GM23338 (cell line): ENCODE measurements at regions not wholly inside any gene's neighbourhood (a gene's known extent, or its start where the extent isn't known, plus 50 kb on each side); places are given as distances from the start of the nearest gene placed in this dataset.

Experiments
- ATAC-seq: fragments of 200-7000 bp; cut with Tn5 transposase; 3 replicates; pipeline ENCODE4 v1.9.1; 2020
- DNase-seq: peaks from one replicate; pipeline ENCODE4 v3.0.0-alpha.2; 2015; ENCODE audit warnings: low spot score
- H2AFZ ChIP-seq: fragments of 200-600 bp; sonication (generic); 2 replicates; pipeline ENCODE4 v1.8.0; 2016; ENCODE audit warnings: antibody characterized with exemption, mild to moderate bottlenecking, moderate library complexity
- H3F3A ChIP-seq: fragments of 200-600 bp; sonication (generic); replicated peaks from 2 replicates; pipeline ENCODE4 v1.8.0; 2017; ENCODE audit warnings: antibody characterized with exemption, mixed run types, low read depth
- H3K27ac ChIP-seq: fragments of 200-600 bp; sonication (generic); 2 replicates; pipeline ENCODE4 v1.6.1; 2016; ENCODE audit warnings: low read depth
- H3K27me3 ChIP-seq: fragments of 200-600 bp; sonication (generic); 2 replicates; pipeline ENCODE4 v1.8.0; 2016; ENCODE audit warnings: mild to moderate bottlenecking, mixed run types, moderate library complexity; ENCODE audit not compliant: insufficient read depth
- H3K36me3 ChIP-seq: fragments of 200-600 bp; sonication (generic); 2 replicates; pipeline ENCODE4 v1.8.0; 2016; ENCODE audit warnings: mild to moderate bottlenecking; ENCODE audit not compliant: insufficient read depth
- H3K4me1 ChIP-seq: fragments of 200-600 bp; sonication (generic); 2 replicates; pipeline ENCODE4 v1.8.0; 2016; ENCODE audit warnings: mild to moderate bottlenecking, moderate library complexity; ENCODE audit not compliant: insufficient read depth
- H3K4me2 ChIP-seq: fragments of 200-600 bp; sonication (generic); 2 replicates; pipeline ENCODE4 v1.7.1; 2017; ENCODE audit warnings: mixed run types
- H3K4me3 ChIP-seq: fragments of 200-600 bp; sonication (generic); 2 replicates; pipeline ENCODE4 v1.6.1; 2016; ENCODE audit warnings: mixed run types
- H3K79me2 ChIP-seq: fragments of 200-600 bp; sonication (generic); replicated peaks from 2 replicates; pipeline ENCODE4 v1.8.0; 2017; ENCODE audit warnings: mild to moderate bottlenecking; ENCODE audit not compliant: insufficient read depth
- H3K9me2 ChIP-seq: fragments of 200-600 bp; sonication (generic); 2 replicates; pipeline ENCODE4 v1.8.0; 2017; ENCODE audit not compliant: insufficient read depth
- H4K20me1 ChIP-seq: fragments of 200-600 bp; sonication (generic); replicated peaks from 2 replicates; pipeline ENCODE4 v1.8.0; 2017; ENCODE audit warnings: mild to moderate bottlenecking; ENCODE audit not compliant: insufficient read depth
- H3K27ac Mint-ChIP-seq: 2 replicates; pipeline ENCODE4 v1.8.0; 2020; ENCODE audit warnings: inconsistent platforms, mild to moderate bottlenecking, moderate library complexity, mixed read lengths
- H3K27me3 Mint-ChIP-seq: 3 replicates; pipeline ENCODE4 v1.8.0; 2022; ENCODE audit warnings: low read depth, mild to moderate bottlenecking, moderate library complexity, mixed read lengths, inconsistent platforms; ENCODE audit not compliant: insufficient read depth, poor library complexity
- H3K36me3 Mint-ChIP-seq: 3 replicates; pipeline ENCODE4 v1.8.0; 2021; ENCODE audit warnings: low read depth, mild to moderate bottlenecking, inconsistent platforms, moderate library complexity, mixed read lengths
- H3K4me1 Mint-ChIP-seq: 3 replicates; pipeline ENCODE4 v1.8.0; 2020; ENCODE audit warnings: mild to moderate bottlenecking, inconsistent platforms, mixed read lengths
- H3K4me3 Mint-ChIP-seq: 3 replicates; pipeline ENCODE4 v1.8.0; 2021; ENCODE audit warnings: moderate library complexity, mild to moderate bottlenecking, inconsistent platforms, mixed read lengths
- H3K9me3 Mint-ChIP-seq: 3 replicates; pipeline ENCODE4 v1.8.0; 2020; ENCODE audit warnings: moderate library complexity, mild to moderate bottlenecking, inconsistent platforms, mixed read lengths
- CREB1 ChIP-seq: fragments of 250-450 bp; sonication (Bioruptor Pico); IDR thresholded peaks from 2 replicates; pipeline ENCODE4 v1.5.0; 2020; ENCODE audit warnings: low read depth, mild to moderate bottlenecking, moderate library complexity
- EZH2 ChIP-seq: fragments of 200-600 bp; sonication (generic); IDR thresholded peaks from one replicate; pipeline ENCODE4 v1.8.0; 2017; ENCODE audit warnings: antibody characterized with exemption, mild to moderate bottlenecking, low read depth; ENCODE audit not compliant: unreplicated experiment
- EZH2phosphoT487 ChIP-seq: fragments of 200-600 bp; sonication (generic); IDR thresholded peaks from one replicate; pipeline ENCODE4 v1.8.1; 2018; ENCODE audit warnings: antibody characterized with exemption; ENCODE audit not compliant: unreplicated experiment
- JUNB ChIP-seq: IDR thresholded peaks from one replicate; pipeline ENCODE4 v1.6.1; 2016; ENCODE audit warnings: antibody characterized with exemption; ENCODE audit not compliant: unreplicated experiment
- NANOG ChIP-seq: IDR thresholded peaks from 2 replicates; pipeline ENCODE4 v1.6.1; 2016; ENCODE audit warnings: antibody characterized with exemption, borderline replicate concordance
- POLR2AphosphoS5 ChIP-seq: IDR thresholded peaks from 2 replicates; pipeline ENCODE4 v1.6.1; 2016; ENCODE audit warnings: antibody characterized with exemption, low read depth
- STAT1 ChIP-seq: IDR thresholded peaks from one replicate; pipeline ENCODE4 v1.6.1; 2016; ENCODE audit warnings: antibody characterized with exemption; ENCODE audit not compliant: unreplicated experiment
- ZNF114 ChIP-seq: fragments of 250-450 bp; sonication (Bioruptor Pico); IDR thresholded peaks from 2 replicates; pipeline ENCODE4 v1.5.0; 2020; ENCODE audit warnings: mild to moderate bottlenecking, moderate library complexity
- ZNF331 ChIP-seq: fragments of 250-450 bp; sonication (Bioruptor Pico); IDR thresholded peaks from 2 replicates; pipeline ENCODE4 v1.5.0; 2020; ENCODE audit warnings: low read depth, mild to moderate bottlenecking, moderate library complexity
- TF ChIP-seq, protein P1 (sequence below): IDR thresholded peaks from one replicate; pipeline ENCODE4 v1.6.1; 2018; ENCODE audit warnings: antibody characterized with exemption; ENCODE audit not compliant: unreplicated experiment
- TF ChIP-seq, protein P2 (sequence below), 2 experiments: fragments of 200-600 bp in 1 of 2; sonication (generic) in 1 of 2; conservative IDR thresholded peaks; 2 replicates each; pipeline versions ENCODE4 v1.5.1 to v1.6.1; 2016 to 2017; ENCODE audit warnings: antibody characterized with exemption in 2 of 2, low read depth in 2 of 2, mild to moderate bottlenecking in 2 of 2, moderate library complexity in 1 of 2
- TF ChIP-seq, protein P3 (sequence below): fragments of 250-450 bp; sonication (Bioruptor Pico); IDR thresholded peaks from 2 replicates; pipeline ENCODE4 v1.5.0; 2020; ENCODE audit warnings: mild to moderate bottlenecking, moderate library complexity
- TF ChIP-seq, protein P4 (sequence below): IDR thresholded peaks from 2 replicates; pipeline ENCODE4 v1.6.1; 2016; ENCODE audit warnings: antibody characterized with exemption

DNA sequence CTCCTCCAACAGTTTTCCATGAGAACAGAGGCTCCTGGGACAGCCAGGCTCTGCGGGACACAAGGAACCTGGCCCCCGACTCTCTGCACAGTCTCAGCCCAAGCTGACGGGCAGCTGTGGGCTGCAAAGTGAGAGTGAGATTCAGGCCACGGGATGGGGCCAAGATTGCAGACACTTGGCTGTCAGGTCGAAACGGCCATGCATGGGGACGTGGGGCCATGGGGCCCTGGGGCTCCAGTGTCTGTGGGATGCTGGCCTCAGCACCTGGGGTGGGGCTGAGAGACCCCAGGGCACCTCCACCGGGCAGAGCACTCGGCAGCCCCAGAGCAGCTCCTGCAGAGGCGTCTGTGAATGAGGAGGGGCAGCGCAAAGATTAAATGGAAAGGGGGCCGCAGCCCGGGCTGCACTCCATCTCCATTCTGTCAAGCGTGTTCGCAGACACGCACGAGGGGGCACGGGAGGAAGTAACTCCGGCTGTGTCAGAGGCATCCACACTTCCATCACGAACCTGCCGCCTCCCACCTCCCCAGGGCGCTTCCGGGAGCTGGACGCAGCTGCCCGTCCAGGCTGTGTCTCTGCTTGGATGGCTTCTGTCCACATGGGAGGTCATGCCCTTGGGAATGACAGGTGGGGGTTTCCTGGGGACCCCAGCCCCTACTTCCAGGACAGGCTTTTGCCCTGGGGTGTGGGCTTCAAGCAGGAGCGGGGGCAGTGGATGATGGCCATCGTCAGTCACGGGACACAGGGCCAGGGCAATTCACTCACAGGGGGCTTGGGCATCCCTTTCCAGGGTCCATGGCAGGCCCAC, 82.8 kb upstream of the NKX1-1 start:
- H2AFZ ChIP-seq: no peak overlapping the region

More for the DNA sequence above, 82.8 kb upstream of the NKX1-1 start:
- H3K79me2 ChIP-seq: no peaks in the 10 kb centered on the region
- DNase-seq (no peak), ATAC-seq (no peak)
- no peak overlapping the region for H3K4me3 Mint-ChIP-seq
- H3K36me3 ChIP-seq: no peaks in the 10 kb centered on the region
- H3K36me3 Mint-ChIP-seq: peaks cover 7% of the 10 kb centered on the region; the same call in 2 of the 3 replicates
- no peak overlapping the region for H3K4me3 ChIP-seq
- no peak overlapping the region for H3K4me2 ChIP-seq
- no peaks in the 10 kb centered on the region for H4K20me1 ChIP-seq
- TF ChIP-seq EZH2phosphoT487 (no peak), NANOG (no peak), EZH2 (no peak), JUNB (no peak), ZNF114 (CRISPR knock-in tag) (no peak), ZNF331 (CRISPR knock-in tag) (no peak), POLR2AphosphoS5 (no peak), STAT1 (no peak), CREB1 (CRISPR knock-in tag) (no peak)
- TF ChIP-seq, protein P1, sequence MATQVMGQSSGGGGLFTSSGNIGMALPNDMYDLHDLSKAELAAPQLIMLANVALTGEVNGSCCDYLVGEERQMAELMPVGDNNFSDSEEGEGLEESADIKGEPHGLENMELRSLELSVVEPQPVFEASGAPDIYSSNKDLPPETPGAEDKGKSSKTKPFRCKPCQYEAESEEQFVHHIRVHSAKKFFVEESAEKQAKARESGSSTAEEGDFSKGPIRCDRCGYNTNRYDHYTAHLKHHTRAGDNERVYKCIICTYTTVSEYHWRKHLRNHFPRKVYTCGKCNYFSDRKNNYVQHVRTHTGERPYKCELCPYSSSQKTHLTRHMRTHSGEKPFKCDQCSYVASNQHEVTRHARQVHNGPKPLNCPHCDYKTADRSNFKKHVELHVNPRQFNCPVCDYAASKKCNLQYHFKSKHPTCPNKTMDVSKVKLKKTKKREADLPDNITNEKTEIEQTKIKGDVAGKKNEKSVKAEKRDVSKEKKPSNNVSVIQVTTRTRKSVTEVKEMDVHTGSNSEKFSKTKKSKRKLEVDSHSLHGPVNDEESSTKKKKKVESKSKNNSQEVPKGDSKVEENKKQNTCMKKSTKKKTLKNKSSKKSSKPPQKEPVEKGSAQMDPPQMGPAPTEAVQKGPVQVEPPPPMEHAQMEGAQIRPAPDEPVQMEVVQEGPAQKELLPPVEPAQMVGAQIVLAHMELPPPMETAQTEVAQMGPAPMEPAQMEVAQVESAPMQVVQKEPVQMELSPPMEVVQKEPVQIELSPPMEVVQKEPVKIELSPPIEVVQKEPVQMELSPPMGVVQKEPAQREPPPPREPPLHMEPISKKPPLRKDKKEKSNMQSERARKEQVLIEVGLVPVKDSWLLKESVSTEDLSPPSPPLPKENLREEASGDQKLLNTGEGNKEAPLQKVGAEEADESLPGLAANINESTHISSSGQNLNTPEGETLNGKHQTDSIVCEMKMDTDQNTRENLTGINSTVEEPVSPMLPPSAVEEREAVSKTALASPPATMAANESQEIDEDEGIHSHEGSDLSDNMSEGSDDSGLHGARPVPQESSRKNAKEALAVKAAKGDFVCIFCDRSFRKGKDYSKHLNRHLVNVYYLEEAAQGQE: no peak
- TF ChIP-seq, protein P2, sequence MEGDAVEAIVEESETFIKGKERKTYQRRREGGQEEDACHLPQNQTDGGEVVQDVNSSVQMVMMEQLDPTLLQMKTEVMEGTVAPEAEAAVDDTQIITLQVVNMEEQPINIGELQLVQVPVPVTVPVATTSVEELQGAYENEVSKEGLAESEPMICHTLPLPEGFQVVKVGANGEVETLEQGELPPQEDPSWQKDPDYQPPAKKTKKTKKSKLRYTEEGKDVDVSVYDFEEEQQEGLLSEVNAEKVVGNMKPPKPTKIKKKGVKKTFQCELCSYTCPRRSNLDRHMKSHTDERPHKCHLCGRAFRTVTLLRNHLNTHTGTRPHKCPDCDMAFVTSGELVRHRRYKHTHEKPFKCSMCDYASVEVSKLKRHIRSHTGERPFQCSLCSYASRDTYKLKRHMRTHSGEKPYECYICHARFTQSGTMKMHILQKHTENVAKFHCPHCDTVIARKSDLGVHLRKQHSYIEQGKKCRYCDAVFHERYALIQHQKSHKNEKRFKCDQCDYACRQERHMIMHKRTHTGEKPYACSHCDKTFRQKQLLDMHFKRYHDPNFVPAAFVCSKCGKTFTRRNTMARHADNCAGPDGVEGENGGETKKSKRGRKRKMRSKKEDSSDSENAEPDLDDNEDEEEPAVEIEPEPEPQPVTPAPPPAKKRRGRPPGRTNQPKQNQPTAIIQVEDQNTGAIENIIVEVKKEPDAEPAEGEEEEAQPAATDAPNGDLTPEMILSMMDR (conservative IDR thresholded peaks at IDR 0.05; ENCODE audit: low read depth in 2 of 2): no peak
- TF ChIP-seq, protein P3, sequence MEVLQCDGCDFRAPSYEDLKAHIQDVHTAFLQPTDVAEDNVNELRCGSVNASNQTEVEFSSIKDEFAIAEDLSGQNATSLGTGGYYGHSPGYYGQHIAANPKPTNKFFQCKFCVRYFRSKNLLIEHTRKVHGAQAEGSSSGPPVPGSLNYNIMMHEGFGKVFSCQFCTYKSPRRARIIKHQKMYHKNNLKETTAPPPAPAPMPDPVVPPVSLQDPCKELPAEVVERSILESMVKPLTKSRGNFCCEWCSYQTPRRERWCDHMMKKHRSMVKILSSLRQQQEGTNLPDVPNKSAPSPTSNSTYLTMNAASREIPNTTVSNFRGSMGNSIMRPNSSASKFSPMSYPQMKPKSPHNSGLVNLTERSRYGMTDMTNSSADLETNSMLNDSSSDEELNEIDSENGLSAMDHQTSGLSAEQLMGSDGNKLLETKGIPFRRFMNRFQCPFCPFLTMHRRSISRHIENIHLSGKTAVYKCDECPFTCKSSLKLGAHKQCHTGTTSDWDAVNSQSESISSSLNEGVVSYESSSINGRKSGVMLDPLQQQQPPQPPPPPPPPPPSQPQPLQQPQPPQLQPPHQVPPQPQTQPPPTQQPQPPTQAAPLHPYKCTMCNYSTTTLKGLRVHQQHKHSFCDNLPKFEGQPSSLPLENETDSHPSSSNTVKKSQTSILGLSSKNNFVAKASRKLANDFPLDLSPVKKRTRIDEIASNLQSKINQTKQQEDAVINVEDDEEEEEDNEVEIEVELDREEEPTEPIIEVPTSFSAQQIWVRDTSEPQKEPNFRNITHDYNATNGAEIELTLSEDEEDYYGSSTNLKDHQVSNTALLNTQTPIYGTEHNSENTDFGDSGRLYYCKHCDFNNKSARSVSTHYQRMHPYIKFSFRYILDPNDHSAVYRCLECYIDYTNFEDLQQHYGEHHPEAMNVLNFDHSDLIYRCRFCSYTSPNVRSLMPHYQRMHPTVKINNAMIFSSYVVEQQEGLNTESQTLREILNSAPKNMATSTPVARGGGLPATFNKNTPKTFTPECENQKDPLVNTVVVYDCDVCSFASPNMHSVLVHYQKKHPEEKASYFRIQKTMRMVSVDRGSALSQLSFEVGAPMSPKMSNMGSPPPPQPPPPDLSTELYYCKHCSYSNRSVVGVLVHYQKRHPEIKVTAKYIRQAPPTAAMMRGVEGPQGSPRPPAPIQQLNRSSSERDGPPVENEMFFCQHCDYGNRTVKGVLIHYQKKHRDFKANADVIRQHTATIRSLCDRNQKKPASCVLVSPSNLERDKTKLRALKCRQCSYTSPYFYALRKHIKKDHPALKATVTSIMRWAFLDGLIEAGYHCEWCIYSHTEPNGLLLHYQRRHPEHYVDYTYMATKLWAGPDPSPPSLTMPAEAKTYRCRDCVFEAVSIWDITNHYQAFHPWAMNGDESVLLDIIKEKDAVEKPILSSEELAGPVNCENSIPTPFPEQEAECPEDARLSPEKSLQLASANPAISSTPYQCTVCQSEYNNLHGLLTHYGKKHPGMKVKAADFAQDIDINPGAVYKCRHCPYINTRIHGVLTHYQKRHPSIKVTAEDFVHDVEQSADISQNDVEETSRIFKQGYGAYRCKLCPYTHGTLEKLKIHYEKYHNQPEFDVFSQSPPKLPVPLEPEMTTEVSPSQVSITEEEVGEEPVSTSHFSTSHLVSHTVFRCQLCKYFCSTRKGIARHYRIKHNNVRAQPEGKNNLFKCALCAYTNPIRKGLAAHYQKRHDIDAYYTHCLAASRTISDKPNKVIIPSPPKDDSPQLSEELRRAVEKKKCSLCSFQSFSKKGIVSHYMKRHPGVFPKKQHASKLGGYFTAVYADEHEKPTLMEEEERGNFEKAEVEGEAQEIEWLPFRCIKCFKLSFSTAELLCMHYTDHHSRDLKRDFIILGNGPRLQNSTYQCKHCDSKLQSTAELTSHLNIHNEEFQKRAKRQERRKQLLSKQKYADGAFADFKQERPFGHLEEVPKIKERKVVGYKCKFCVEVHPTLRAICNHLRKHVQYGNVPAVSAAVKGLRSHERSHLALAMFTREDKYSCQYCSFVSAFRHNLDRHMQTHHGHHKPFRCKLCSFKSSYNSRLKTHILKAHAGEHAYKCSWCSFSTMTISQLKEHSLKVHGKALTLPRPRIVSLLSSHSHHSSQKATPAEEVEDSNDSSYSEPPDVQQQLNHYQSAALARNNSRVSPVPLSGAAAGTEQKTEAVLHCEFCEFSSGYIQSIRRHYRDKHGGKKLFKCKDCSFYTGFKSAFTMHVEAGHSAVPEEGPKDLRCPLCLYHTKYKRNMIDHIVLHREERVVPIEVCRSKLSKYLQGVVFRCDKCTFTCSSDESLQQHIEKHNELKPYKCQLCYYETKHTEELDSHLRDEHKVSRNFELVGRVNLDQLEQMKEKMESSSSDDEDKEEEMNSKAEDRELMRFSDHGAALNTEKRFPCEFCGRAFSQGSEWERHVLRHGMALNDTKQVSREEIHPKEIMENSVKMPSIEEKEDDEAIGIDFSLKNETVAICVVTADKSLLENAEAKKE: no peak
- TF ChIP-seq, protein P4, sequence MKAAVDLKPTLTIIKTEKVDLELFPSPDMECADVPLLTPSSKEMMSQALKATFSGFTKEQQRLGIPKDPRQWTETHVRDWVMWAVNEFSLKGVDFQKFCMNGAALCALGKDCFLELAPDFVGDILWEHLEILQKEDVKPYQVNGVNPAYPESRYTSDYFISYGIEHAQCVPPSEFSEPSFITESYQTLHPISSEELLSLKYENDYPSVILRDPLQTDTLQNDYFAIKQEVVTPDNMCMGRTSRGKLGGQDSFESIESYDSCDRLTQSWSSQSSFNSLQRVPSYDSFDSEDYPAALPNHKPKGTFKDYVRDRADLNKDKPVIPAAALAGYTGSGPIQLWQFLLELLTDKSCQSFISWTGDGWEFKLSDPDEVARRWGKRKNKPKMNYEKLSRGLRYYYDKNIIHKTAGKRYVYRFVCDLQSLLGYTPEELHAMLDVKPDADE: no peak
- no peak overlapping the region for H3K27ac Mint-ChIP-seq
- peaks cover 5% of the 10 kb centered on the region for H3K27me3 Mint-ChIP-seq
- no peaks in the 10 kb centered on the region for H3K4me1 ChIP-seq
- H3K9me2 ChIP-seq: no peaks in the 10 kb centered on the region
- no peaks in the 10 kb centered on the region for H3K27me3 ChIP-seq
- no peaks in the 10 kb centered on the region for H3F3A ChIP-seq
- peaks cover 33% of the 10 kb centered on the region for H3K9me3 Mint-ChIP-seq
- no peaks in the 10 kb centered on the region for H3K4me1 Mint-ChIP-seq
- no peak overlapping the region for H3K27ac ChIP-seq
